Peyer's patch (tissue), 4 donors: ENCODE measurements at regions not wholly inside any gene's neighbourhood (a gene's known extent, or its start where the extent isn't known, plus 50 kb on each side); places are given as distances from the start of the nearest gene placed in this dataset.

Source experiments
- CTCF ChIP-seq, 6 experiments: fragments of 450-650 bp in 4 of 6; fragments of 200-600 bp in 2 of 6; sonication (generic) in 1 of 6; IDR thresholded peaks; one replicate each; pipeline ENCODE4 v1.5.1; 2017 to 2019; ENCODE audit warnings: antibody characterized with exemption in 6 of 6, mild to moderate bottlenecking in 3 of 6, moderate library complexity in 1 of 6
- POLR2A ChIP-seq, 2 donors: fragments of 450-650 bp; IDR thresholded peaks; one replicate each; pipeline ENCODE4 v1.5.1; 2017; ENCODE audit warnings: antibody characterized with exemption in 2 of 2, mild to moderate bottlenecking in 2 of 2, moderate library complexity in 2 of 2

GRCh38 chr20:48207505-48207904, 422.2 kb upstream of the SULF2 start:
- no peak for TF ChIP-seq CTCF (IDR thresholded peaks at IDR 0.05)
- no peak for TF ChIP-seq POLR2A (IDR thresholded peaks at IDR 0.05)
